ENCODE measurements at regions not wholly inside any gene's neighbourhood (a gene's known extent, or its start where the extent isn't known, plus 50 kb on each side); places are given as distances from the start of the nearest gene placed in this dataset.
A peak's percentile ranks its signal among the peaks of the same experiment; 100 is the strongest.

GRCh38 chr14:34098045-34098984 is 147.4 kb upstream of the EGLN3 start (continued):
- TF ChIP-seq ZNF512B (CRISPR knock-in tag; IDR thresholded peaks at IDR 0.05; ENCODE audit: borderline replicate concordance) (no peak), SATB2 (CRISPR knock-in tag; IDR thresholded peaks at IDR 0.05) (no peak), PITX1 (CRISPR knock-in tag; IDR thresholded peaks at IDR 0.05) (peak; percentile 37; the same call in 1 of the 2 replicates), ZNF138 (CRISPR knock-in tag; IDR thresholded peaks at IDR 0.05; ENCODE audit: low read depth) (0 out of 2 replicates have a peak, but pooled peaks have one; percentile 16), SIX4 (CRISPR knock-in tag; IDR thresholded peaks at IDR 0.05) (no peak), MXI1 (IDR thresholded peaks at IDR 0.05; ENCODE audit: borderline replicate concordance, low read depth, low read length) (no peak), NFE2 (CRISPR knock-in tag; IDR thresholded peaks at IDR 0.05) (no peak), CCAR2 (optimal IDR thresholded peaks at IDR 0.05; ENCODE audit: low read depth, low read length) (no peak), ZBTB8A (CRISPR knock-in tag; IDR thresholded peaks at IDR 0.05; ENCODE audit: borderline replicate concordance, low read depth) (no peak), MBNL3 (CRISPR knock-in tag; conservative IDR thresholded peaks at IDR 0.05) (no peak), ZNF609 (CRISPR knock-in tag; IDR thresholded peaks at IDR 0.05; ENCODE audit: borderline replicate concordance) (no peak), ZNF350 (CRISPR knock-in tag; IDR thresholded peaks at IDR 0.05; ENCODE audit: borderline replicate concordance, low read depth) (peak; percentile 34; the same call in 1 of the 2 replicates), ETV5 (CRISPR knock-in tag; IDR thresholded peaks at IDR 0.05; ENCODE audit: borderline replicate concordance) (no peak), ETV6 (CRISPR knock-in tag; conservative IDR thresholded peaks at IDR 0.05) (no peak), MXD1 (CRISPR knock-in tag; IDR thresholded peaks at IDR 0.05) (no peak), PREB (CRISPR knock-in tag; IDR thresholded peaks at IDR 0.05) (no peak), ZNF224 (CRISPR knock-in tag; IDR thresholded peaks at IDR 0.05) (0 out of 2 replicates have a peak, but pooled peaks have one; percentile 38), FOXM1 (CRISPR knock-in tag; IDR thresholded peaks at IDR 0.05) (no peak), GTF2F1 (IDR thresholded peaks at IDR 0.05; ENCODE audit: low read length) (no peak), MZF1 (CRISPR knock-in tag; IDR thresholded peaks at IDR 0.05; ENCODE audit: borderline replicate concordance) (no peak), TOPORS (CRISPR knock-in tag; IDR thresholded peaks at IDR 0.05) (no peak)

Data from HepG2 (cell line).